Smooth muscle cell (in vitro differentiated cells): ENCODE measurements at regions not wholly inside any gene's neighbourhood (a gene's known extent, or its start where the extent isn't known, plus 50 kb on each side); places are given as distances from the start of the nearest gene placed in this dataset.

Experiments
- DNase-seq: peaks from one replicate; lab custom pipeline; 2025; ENCODE audit not compliant: unreplicated experiment; lab: John Stamatoyannopoulos, UW
- H2AFZ ChIP-seq: fragments of 200-600 bp; sonication (generic); 2 replicates; pipeline ENCODE4 v1.6.0; 2016; ENCODE audit warnings: antibody characterized with exemption, low read depth, mild to moderate bottlenecking
- H3F3A ChIP-seq: fragments of 200-600 bp; sonication (generic); 2 replicates; pipeline ENCODE4 v1.6.0; 2017; ENCODE audit warnings: antibody characterized with exemption, low read depth
- H3K27ac ChIP-seq: fragments of 200-600 bp; sonication (generic); 2 replicates; pipeline ENCODE4 v1.5.1; 2016; ENCODE audit warnings: low read depth, mild to moderate bottlenecking
- H3K27me3 ChIP-seq: fragments of 200-600 bp; sonication (generic); 2 replicates; pipeline ENCODE4 v1.6.1; 2016; ENCODE audit warnings: low read depth, mild to moderate bottlenecking
- H3K36me3 ChIP-seq: fragments of 200-600 bp; sonication (generic); 2 replicates; pipeline ENCODE4 v1.5.1; 2016; ENCODE audit warnings: low read depth
- H3K4me1 ChIP-seq: fragments of 200-600 bp; sonication (generic); 2 replicates; pipeline ENCODE4 v1.5.1; 2016; ENCODE audit warnings: low read depth
- H3K4me2 ChIP-seq: fragments of 200-600 bp; sonication (generic); 2 replicates; pipeline ENCODE4 v1.6.0; 2016; ENCODE audit warnings: mild to moderate bottlenecking
- H3K4me3 ChIP-seq: fragments of 200-600 bp; sonication (generic); 2 replicates; pipeline ENCODE4 v1.5.1; 2016; ENCODE audit warnings: mild to moderate bottlenecking
- H3K79me2 ChIP-seq: fragments of 200-600 bp; sonication (generic); 2 replicates; pipeline ENCODE4 v1.6.0; 2016; ENCODE audit warnings: low read depth, mild to moderate bottlenecking
- H3K9ac ChIP-seq: fragments of 200-600 bp; sonication (generic); 2 replicates; pipeline ENCODE4 v1.6.0; 2016; ENCODE audit warnings: low read depth
- H3K9me3 ChIP-seq: fragments of 200-600 bp; sonication (generic); replicated peaks from 2 replicates; pipeline ENCODE4 v1.5.1; 2016; ENCODE audit warnings: low read depth
- H4K20me1 ChIP-seq: fragments of 200-600 bp; sonication (generic); 2 replicates; pipeline ENCODE4 v1.6.0; 2016; ENCODE audit warnings: low read depth
- WGBS: methylation state at CpG from one replicate; pipeline ENCODE4 v1.1.7; 2016; ENCODE audit warnings: low lambda C conversion rate; 5-methylcytosine and 5-hydroxymethylcytosine counted together
- TF ChIP-seq, protein P1 (sequence below): fragments of 200-600 bp; sonication (generic); IDR thresholded peaks from 2 replicates; pipeline ENCODE4 v1.5.1; 2017; ENCODE audit warnings: borderline replicate concordance, mild to moderate bottlenecking, antibody characterized with exemption; ENCODE audit not compliant: insufficient read depth, poor library complexity, severe bottlenecking

DNA sequence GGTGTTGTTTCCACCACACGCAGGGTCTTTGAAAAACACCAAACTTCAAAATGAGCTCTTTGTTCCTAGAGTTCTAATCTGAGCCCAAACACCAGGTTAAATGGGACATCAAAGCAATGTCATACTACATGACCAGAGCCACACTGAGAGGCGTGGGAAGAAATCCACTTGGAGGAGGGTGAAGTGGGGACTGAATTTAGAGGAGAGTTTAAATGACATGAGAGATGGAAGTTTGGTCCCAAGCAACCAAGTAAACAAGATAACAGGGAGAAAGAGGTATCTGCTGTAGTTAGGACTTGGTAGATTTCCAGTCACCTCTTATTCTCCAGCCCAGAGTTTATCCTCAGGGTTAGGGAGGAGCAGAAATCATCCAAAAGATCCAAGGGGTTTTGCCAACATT, 290.9 kb upstream of the FAM78B start:
- H2AFZ ChIP-seq = no peak overlapping the region
- H3K9ac ChIP-seq = no peak overlapping the region
- H3K36me3 ChIP-seq = no peaks in the 10 kb centered on the region
- no peaks in the 10 kb centered on the region for H3F3A ChIP-seq
- H3K79me2 ChIP-seq = no peaks in the 10 kb centered on the region
- 84% methylated on average over 2 of the region's 2 CpGs for WGBS
- no peaks in the 10 kb centered on the region for H3K27me3 ChIP-seq
- no peaks in the 10 kb centered on the region for H3K9me3 ChIP-seq
- H3K27ac ChIP-seq = no peak overlapping the region
- TF ChIP-seq, protein P1, sequence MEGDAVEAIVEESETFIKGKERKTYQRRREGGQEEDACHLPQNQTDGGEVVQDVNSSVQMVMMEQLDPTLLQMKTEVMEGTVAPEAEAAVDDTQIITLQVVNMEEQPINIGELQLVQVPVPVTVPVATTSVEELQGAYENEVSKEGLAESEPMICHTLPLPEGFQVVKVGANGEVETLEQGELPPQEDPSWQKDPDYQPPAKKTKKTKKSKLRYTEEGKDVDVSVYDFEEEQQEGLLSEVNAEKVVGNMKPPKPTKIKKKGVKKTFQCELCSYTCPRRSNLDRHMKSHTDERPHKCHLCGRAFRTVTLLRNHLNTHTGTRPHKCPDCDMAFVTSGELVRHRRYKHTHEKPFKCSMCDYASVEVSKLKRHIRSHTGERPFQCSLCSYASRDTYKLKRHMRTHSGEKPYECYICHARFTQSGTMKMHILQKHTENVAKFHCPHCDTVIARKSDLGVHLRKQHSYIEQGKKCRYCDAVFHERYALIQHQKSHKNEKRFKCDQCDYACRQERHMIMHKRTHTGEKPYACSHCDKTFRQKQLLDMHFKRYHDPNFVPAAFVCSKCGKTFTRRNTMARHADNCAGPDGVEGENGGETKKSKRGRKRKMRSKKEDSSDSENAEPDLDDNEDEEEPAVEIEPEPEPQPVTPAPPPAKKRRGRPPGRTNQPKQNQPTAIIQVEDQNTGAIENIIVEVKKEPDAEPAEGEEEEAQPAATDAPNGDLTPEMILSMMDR = no peak
- no peak for DNase-seq
- H3K4me1 ChIP-seq = no peaks in the 10 kb centered on the region
- no peaks in the 10 kb centered on the region for H4K20me1 ChIP-seq
- H3K4me2 ChIP-seq = no peak overlapping the region
- no peak overlapping the region for H3K4me3 ChIP-seq

DNA sequence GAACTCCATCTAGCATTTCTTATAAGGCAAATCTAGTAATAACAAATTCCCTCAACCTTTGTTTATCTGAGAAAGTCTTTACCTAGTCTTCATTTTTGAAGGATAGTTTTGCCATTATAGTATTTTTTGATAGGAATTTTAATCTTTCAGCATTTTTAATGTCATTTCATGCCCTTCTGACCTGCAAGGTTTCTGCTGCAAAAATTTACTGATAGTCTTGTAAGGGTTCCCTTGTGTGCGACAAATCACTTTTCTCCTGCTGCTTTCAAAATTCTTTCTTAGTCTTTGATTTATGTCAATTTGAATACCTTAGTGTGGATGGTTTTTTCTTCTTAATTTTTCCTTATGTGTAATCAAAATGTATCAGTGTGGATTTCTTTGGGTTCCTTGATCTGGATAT, 297.5 kb upstream of the FAM78B start:
- Histone ChIP-seq H3K79me2 (no peaks in the 10 kb centered on the region), H4K20me1 (no peaks in the 10 kb centered on the region), H3K9me3 (no peaks in the 10 kb centered on the region), H3K4me1 (no peaks in the 10 kb centered on the region), H3K9ac (no peak overlapping the region), H3F3A (no peaks in the 10 kb centered on the region), H3K27ac (no peak overlapping the region), H3K27me3 (no peaks in the 10 kb centered on the region), H3K36me3 (no peaks in the 10 kb centered on the region), H3K4me3 (no peak overlapping the region), H2AFZ (no peak overlapping the region), H3K4me2 (no peak overlapping the region)
- 90% methylated on average over 1 of the region's 1 CpG for WGBS
- DNase-seq = no peak
- TF ChIP-seq, protein P1 = no peak

DNA sequence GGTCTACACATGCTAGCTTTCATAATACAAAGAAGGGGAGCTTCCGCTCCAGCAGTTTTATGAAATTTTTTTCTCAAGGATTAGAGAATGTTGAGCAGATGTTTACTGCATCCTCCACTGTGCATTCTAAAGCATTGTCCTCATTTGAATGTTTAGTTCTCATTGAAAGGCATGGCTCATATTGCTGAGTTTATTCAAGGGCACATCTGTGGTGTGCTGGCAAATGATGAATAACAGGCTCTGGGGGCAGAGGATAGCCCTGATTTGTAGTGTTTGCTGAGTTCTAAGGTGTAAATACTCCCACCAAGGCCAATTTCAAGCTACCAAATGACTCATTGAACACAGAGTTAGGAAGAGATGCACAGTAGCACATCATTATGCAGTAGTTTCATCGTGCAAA, 303.2 kb upstream of the FAM78B start:
- Histone ChIP-seq H3K4me3 (no peak overlapping the region), H3K27me3 (no peaks in the 10 kb centered on the region), H3K9ac (no peak overlapping the region), H3K4me1 (peaks cover 5% of the 10 kb centered on the region), H2AFZ (no peak overlapping the region), H3K36me3 (no peaks in the 10 kb centered on the region), H3K4me2 (no peak overlapping the region), H3K9me3 (no peaks in the 10 kb centered on the region), H3K79me2 (no peaks in the 10 kb centered on the region), H4K20me1 (no peaks in the 10 kb centered on the region), H3K27ac (no peak overlapping the region), H3F3A (no peaks in the 10 kb centered on the region)
- WGBS = 85% methylated on average over 2 of the region's 2 CpGs
- no peak for DNase-seq
- TF ChIP-seq, protein P1 = no peak

DNA sequence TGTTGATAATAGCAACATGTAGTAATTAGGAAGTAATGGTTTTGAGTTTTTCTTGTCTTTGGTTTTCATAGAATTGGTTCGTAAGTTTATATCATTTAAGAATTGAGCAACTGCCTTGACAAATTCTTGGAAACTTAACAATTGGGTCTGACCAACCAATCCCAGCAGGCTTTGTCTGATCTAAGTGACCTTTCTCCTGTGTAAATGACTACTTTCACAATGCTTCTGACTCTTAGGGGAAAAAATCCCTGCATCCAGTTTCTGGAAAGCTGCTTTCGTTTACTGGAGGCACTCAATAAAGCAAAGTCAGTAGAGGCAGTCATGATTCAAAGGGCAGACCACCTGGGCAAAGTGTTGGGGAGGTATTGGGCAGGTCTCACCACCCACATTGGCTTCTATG, 303.6 kb upstream of the FAM78B start:
- Histone ChIP-seq H3K36me3 (no peaks in the 10 kb centered on the region), H3K4me3 (no peak overlapping the region), H3K9me3 (no peaks in the 10 kb centered on the region), H3K4me1 (peaks cover 5% of the 10 kb centered on the region), H3K27me3 (no peaks in the 10 kb centered on the region), H3K27ac (no peak overlapping the region), H3F3A (no peaks in the 10 kb centered on the region), H3K4me2 (no peak overlapping the region), H2AFZ (no peak overlapping the region), H3K79me2 (no peaks in the 10 kb centered on the region), H3K9ac (no peak overlapping the region), H4K20me1 (no peaks in the 10 kb centered on the region)
- TF ChIP-seq, protein P1 = no peak
- 88% methylated on average over 2 of the region's 2 CpGs for WGBS
- DNase-seq = no peak
